Coronary artery (tissue), 2 donors: ENCODE measurements at regions not wholly inside any gene's neighbourhood (a gene's known extent, or its start where the extent isn't known, plus 50 kb on each side); places are given as distances from the start of the nearest gene placed in this dataset.

Source experiments
- DNase-seq: peaks from one replicate; pipeline ENCODE4 v3.0.0-alpha.2; 2017; ENCODE audit warnings: low spot score
- H3K27ac ChIP-seq, 2 donors: fragments of 200-600 bp; sonication (generic); one replicate each; pipeline ENCODE4 v1.5.1; 2016 to 2019
- H3K4me3 ChIP-seq: fragments of 200-600 bp; sonication (generic); 2 replicates; pipeline ENCODE4 v1.5.1; 2016; ENCODE audit warnings: mild to moderate bottlenecking, moderate library complexity
- TF ChIP-seq, protein P1 (sequence below): fragments of 200-600 bp; sonication (generic); IDR thresholded peaks from one replicate; pipeline ENCODE4 v1.5.1; 2019; ENCODE audit warnings: antibody characterized with exemption

DNA sequence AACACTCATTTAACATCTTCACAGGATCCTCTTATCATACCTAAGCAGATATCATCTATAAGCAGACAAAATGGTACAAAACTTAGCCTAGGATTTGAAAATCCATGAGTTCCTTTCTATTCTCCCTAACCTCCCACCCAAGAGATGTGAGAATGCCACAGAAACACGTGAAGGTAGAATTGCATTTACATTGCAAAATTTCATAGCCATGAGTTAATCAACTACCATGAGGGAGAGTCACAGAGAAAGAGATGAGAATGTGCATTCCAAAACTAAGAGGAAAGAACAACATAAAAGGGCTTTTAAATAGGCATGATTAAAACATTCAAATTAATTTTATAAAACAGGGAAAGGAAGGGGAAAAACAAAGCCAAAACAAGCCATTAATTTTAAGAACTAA is 806.2 kb downstream of the NTRK3 start:
- DNase-seq, result no peak
- H3K27ac ChIP-seq, result no peak overlapping the region
- no peak overlapping the region for H3K4me3 ChIP-seq
- TF ChIP-seq, protein P1, sequence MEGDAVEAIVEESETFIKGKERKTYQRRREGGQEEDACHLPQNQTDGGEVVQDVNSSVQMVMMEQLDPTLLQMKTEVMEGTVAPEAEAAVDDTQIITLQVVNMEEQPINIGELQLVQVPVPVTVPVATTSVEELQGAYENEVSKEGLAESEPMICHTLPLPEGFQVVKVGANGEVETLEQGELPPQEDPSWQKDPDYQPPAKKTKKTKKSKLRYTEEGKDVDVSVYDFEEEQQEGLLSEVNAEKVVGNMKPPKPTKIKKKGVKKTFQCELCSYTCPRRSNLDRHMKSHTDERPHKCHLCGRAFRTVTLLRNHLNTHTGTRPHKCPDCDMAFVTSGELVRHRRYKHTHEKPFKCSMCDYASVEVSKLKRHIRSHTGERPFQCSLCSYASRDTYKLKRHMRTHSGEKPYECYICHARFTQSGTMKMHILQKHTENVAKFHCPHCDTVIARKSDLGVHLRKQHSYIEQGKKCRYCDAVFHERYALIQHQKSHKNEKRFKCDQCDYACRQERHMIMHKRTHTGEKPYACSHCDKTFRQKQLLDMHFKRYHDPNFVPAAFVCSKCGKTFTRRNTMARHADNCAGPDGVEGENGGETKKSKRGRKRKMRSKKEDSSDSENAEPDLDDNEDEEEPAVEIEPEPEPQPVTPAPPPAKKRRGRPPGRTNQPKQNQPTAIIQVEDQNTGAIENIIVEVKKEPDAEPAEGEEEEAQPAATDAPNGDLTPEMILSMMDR, result no peak

DNA sequence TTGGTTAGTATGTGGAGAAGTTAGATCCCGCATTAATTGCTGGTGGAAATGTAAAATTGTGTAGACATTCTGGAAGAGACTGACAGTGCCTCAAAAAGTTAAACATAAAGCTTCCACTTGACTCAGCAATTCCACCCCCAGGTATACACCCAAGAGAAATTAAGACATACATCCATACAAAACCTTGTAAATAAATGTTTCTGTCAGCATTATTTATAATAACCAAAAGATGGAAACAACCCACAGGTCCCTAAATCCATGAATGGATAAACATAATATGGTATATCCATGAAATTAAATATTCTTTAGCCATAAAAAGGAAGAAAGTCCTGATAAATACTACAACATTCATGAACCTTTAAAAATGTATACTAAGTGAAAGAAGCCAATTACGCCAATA is 817.4 kb downstream of the NTRK3 start:
- TF ChIP-seq, protein P1, result no peak
- no peak overlapping the region for H3K27ac ChIP-seq
- DNase-seq, result no peak
- no peak overlapping the region for H3K4me3 ChIP-seq

DNA sequence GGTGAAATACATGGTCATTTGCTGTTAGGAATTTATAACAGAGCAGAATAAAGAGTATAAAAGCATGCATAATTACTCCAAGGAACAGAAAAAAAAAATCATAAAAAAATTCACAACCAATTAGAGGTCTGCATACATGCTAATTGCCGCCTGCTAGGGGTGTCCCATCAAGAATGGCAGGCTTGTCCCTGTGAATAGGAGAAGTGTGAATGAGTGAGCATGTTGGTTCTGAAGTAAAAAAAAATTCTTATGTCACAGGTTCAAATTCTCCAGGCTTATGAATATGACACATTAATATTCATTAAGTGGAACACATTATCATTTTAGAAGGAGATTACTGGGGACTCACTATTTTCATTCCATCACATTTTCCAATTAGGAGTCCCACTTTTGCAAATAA is 822.7 kb downstream of the NTRK3 start:
- no peak for DNase-seq
- TF ChIP-seq, protein P1, result no peak
- no peak overlapping the region for H3K4me3 ChIP-seq

DNA sequence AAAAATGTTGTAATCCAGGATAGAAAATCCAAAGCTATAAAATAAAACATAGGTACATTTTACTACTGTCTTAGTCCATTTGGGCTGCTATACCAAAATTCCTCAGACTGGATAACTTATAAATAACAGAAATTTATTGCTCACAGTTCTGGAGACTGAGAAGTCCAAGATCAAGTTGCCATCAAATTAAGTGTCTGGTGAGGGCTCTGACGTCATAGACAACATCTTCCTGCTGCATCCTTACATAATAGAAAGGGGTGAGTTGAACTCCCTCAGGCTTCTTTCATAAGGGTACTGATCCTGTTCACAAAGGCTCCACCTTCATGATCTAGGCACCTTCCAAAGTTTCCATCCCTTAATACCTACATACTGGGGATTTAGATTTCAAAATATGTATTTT is 826.8 kb downstream of the NTRK3 start:
- TF ChIP-seq, protein P1, result no peak

More for the DNA sequence above, 822.7 kb downstream of the NTRK3 start:
- no peak overlapping the region for H3K27ac ChIP-seq

DNA sequence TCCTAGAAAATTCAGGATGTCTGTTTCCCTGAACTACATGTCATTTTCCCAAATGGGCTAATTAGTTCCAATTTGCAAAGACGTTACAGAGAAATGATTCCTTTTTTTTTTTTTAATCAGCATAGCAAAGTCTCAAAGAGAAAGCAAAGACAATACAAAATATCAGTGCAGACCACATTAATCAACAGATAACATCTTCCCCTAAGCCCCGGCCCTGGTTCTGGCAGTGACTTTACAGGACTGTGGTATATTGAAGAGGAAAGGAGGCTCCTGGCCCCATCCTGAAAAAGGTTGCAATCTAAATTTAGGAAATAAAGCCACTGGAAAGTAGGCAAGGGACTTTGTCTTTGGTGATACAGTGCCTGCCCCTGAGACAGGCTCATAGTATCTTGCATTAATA is 836.5 kb downstream of the NTRK3 start:
- TF ChIP-seq, protein P1, result no peak
- no peak overlapping the region for H3K4me3 ChIP-seq

More for the DNA sequence above, 826.8 kb downstream of the NTRK3 start:
- Histone ChIP-seq H3K27ac (no peak overlapping the region), H3K4me3 (no peak overlapping the region)
- no peak for DNase-seq

DNA sequence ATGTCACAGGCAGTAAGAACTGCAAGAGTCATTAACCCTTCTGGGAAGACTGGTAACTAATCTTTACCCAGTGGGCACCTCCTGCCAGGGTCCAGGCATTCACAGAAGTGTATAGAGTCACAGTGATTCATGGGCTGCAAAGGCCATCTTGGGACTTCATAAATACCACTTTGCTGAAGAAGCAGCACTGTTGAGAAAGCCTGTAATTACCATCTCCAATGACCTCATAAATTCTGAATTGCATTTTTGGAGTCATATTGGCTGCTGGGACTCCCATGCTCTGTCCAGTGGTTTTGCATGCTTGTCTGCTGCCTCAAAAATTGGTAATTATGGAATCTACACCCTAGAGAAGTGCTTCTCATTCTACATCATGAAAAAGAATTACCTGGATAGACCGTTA is 837.2 kb downstream of the NTRK3 start:
- TF ChIP-seq, protein P1, result no peak
- H3K27ac ChIP-seq, result no peak overlapping the region
- DNase-seq, result no peak
- H3K4me3 ChIP-seq, result no peak overlapping the region

More for the DNA sequence above, 836.5 kb downstream of the NTRK3 start:
- no peak for DNase-seq
- no peak overlapping the region for H3K27ac ChIP-seq

DNA sequence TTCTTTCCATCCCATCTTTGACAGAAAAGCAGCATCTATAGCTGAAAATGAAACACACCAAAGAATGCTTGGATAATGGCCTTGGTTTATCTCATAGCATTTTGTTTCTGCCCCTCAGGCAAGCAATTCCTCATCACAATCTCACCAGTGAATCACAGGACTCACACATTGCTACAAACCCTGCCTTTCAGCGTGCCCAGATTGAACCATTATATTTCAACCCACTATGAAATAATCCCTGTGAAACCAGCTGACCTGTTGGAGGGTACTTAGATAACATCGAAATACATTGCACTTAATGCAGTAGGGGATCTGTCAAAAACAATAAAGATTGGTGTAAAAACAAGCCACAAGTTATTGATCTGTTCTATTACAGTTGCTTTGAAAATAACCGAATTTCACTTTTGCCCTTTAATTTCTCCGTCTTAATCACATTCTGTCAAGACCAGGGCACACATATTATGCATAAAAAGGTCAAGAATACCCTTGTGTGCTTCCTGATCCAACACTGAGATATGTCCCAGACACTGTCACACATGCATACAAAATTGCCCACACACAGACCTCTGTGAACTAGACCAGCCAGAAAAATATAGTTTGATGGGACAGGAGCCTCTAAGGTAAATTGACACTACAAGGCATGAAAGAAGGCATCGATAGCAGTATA is 839.8 kb downstream of the NTRK3 start:
- TF ChIP-seq, protein P1, result no peak
- no peak overlapping the region for H3K4me3 ChIP-seq
- DNase-seq, result no peak
- H3K27ac ChIP-seq, result no peak overlapping the region
